Parathyroid adenoma (tissue), 2 donors: ENCODE measurements at regions not wholly inside any gene's neighbourhood (a gene's known extent, or its start where the extent isn't known, plus 50 kb on each side); places are given as distances from the start of the nearest gene placed in this dataset.
A peak's percentile ranks its signal among the peaks of the same experiment; 100 is the strongest.

Experiments
- H2AFZ ChIP-seq: fragments of 300-600 bp; sonication (generic); one replicate; pipeline ENCODE4 v1.7.0; 2017; ENCODE audit warnings: antibody characterized with exemption, mild to moderate bottlenecking
- H3K27ac ChIP-seq: fragments of 300-600 bp; sonication (generic); one replicate; pipeline ENCODE4 v1.7.0; 2017
- H3K27me3 ChIP-seq: fragments of 300-600 bp; sonication (generic); one replicate; pipeline ENCODE4 v1.7.0; 2017; ENCODE audit warnings: low read length; ENCODE audit not compliant: control insufficient read depth, insufficient read depth
- H3K36me3 ChIP-seq: fragments of 300-600 bp; sonication (generic); one replicate; pipeline ENCODE4 v1.7.0; 2017; ENCODE audit warnings: low read length; ENCODE audit not compliant: control insufficient read depth, insufficient read depth
- H3K4me1 ChIP-seq: fragments of 300-600 bp; sonication (generic); one replicate; pipeline ENCODE4 v1.7.0; 2017; ENCODE audit warnings: control low read depth
- H3K4me2 ChIP-seq: fragments of 300-600 bp; sonication (generic); one replicate; pipeline ENCODE4 v1.7.0; 2017; ENCODE audit warnings: low read length
- H3K4me3 ChIP-seq: fragments of 300-600 bp; sonication (generic); one replicate; pipeline ENCODE4 v1.7.0; 2017; ENCODE audit warnings: low read depth, low read length
- H3K79me2 ChIP-seq: fragments of 300-600 bp; sonication (generic); one replicate; pipeline ENCODE4 v1.7.0; 2017; ENCODE audit warnings: control low read depth
- H3K9ac ChIP-seq: fragments of 300-600 bp; sonication (generic); one replicate; pipeline ENCODE4 v1.7.0; 2017; ENCODE audit warnings: mild to moderate bottlenecking
- H3K9me3 ChIP-seq: fragments of 300-600 bp; sonication (generic); one replicate; pipeline ENCODE4 v1.7.0; 2017; ENCODE audit warnings: low read length; ENCODE audit not compliant: control insufficient read depth
- TF ChIP-seq, protein P1 (sequence below): fragments of 300-600 bp; sonication (generic); IDR thresholded peaks from one replicate; pipeline ENCODE4 v1.7.0; 2017; ENCODE audit warnings: antibody characterized with exemption, mild to moderate bottlenecking
- donor health status: primary hyperparathyroidism.

- no peaks in the 10 kb centered on the region for H3K4me1 ChIP-seq
- H3K4me2 ChIP-seq, result no peak overlapping the region
- TF ChIP-seq, protein P1, sequence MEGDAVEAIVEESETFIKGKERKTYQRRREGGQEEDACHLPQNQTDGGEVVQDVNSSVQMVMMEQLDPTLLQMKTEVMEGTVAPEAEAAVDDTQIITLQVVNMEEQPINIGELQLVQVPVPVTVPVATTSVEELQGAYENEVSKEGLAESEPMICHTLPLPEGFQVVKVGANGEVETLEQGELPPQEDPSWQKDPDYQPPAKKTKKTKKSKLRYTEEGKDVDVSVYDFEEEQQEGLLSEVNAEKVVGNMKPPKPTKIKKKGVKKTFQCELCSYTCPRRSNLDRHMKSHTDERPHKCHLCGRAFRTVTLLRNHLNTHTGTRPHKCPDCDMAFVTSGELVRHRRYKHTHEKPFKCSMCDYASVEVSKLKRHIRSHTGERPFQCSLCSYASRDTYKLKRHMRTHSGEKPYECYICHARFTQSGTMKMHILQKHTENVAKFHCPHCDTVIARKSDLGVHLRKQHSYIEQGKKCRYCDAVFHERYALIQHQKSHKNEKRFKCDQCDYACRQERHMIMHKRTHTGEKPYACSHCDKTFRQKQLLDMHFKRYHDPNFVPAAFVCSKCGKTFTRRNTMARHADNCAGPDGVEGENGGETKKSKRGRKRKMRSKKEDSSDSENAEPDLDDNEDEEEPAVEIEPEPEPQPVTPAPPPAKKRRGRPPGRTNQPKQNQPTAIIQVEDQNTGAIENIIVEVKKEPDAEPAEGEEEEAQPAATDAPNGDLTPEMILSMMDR, result no peak
- H3K27me3 ChIP-seq, result no peaks in the 10 kb centered on the region
- H3K79me2 ChIP-seq, result no peaks in the 10 kb centered on the region
- no peak overlapping the region for H3K4me3 ChIP-seq
- no peaks in the 10 kb centered on the region for H3K36me3 ChIP-seq
- H3K27ac ChIP-seq, result no peak overlapping the region
- no peak overlapping the region for H3K9ac ChIP-seq
- no peak overlapping the region for H2AFZ ChIP-seq
- H3K9me3 ChIP-seq, result no peaks in the 10 kb centered on the region
These were observed 246.4 kb downstream of the ZNF674 start for GRCh38 chrX:46298821-46299220.

GRCh38 chrX:46295963-46296362 is 249.3 kb downstream of the ZNF674 start:
- H3K9me3 ChIP-seq, result no peaks in the 10 kb centered on the region
- H3K4me3 ChIP-seq, result no peak overlapping the region
- H3K27me3 ChIP-seq, result no peaks in the 10 kb centered on the region
- H3K27ac ChIP-seq, result no peak overlapping the region
- no peak overlapping the region for H3K9ac ChIP-seq
- H2AFZ ChIP-seq, result no peak overlapping the region
- no peaks in the 10 kb centered on the region for H3K79me2 ChIP-seq
- H3K4me2 ChIP-seq, result no peak overlapping the region
- TF ChIP-seq, protein P1, result no peak
- H3K36me3 ChIP-seq, result no peaks in the 10 kb centered on the region
- H3K4me1 ChIP-seq, result no peaks in the 10 kb centered on the region

- H2AFZ ChIP-seq, result no peak overlapping the region
- H3K27ac ChIP-seq, result no peak overlapping the region
- H3K36me3 ChIP-seq, result no peaks in the 10 kb centered on the region
- H3K4me3 ChIP-seq, result no peak overlapping the region
- H3K4me1 ChIP-seq, result no peaks in the 10 kb centered on the region
- H3K9ac ChIP-seq, result no peak overlapping the region
- TF ChIP-seq, protein P1, result no peak
- no peaks in the 10 kb centered on the region for H3K27me3 ChIP-seq
- no peaks in the 10 kb centered on the region for H3K9me3 ChIP-seq
- H3K79me2 ChIP-seq, result no peaks in the 10 kb centered on the region
- no peak overlapping the region for H3K4me2 ChIP-seq
These were observed 251.0 kb downstream of the ZNF674 start for GRCh38 chrX:46294234-46294633.

GRCh38 chrX:46279925-46280313 is 265.3 kb downstream of the ZNF674 start:
- Histone ChIP-seq H3K79me2 (no peaks in the 10 kb centered on the region), H3K4me3 (no peak overlapping the region), H3K9me3 (no peaks in the 10 kb centered on the region), H3K4me1 (no peaks in the 10 kb centered on the region), H3K36me3 (no peaks in the 10 kb centered on the region), H2AFZ (no peak overlapping the region), H3K27me3 (no peaks in the 10 kb centered on the region), H3K4me2 (no peak overlapping the region), H3K9ac (no peak overlapping the region), H3K27ac (no peak overlapping the region)
- TF ChIP-seq, protein P1, result no peak

GRCh38 chrX:46279214-46279924 is 265.9 kb downstream of the ZNF674 start:
- Histone ChIP-seq H3K27me3 (no peaks in the 10 kb centered on the region), H3K4me2 (no peak overlapping the region), H3K36me3 (no peaks in the 10 kb centered on the region), H3K4me1 (no peaks in the 10 kb centered on the region), H3K9ac (no peak overlapping the region), H2AFZ (peak overlapping the region; percentile 62), H3K4me3 (no peak overlapping the region), H3K79me2 (no peaks in the 10 kb centered on the region), H3K27ac (no peak overlapping the region), H3K9me3 (no peaks in the 10 kb centered on the region)
- TF ChIP-seq, protein P1, result no peak
